Glutamatergic neuron (in vitro differentiated cells): ENCODE measurements at regions not wholly inside any gene's neighbourhood (a gene's known extent, or its start where the extent isn't known, plus 50 kb on each side); places are given as distances from the start of the nearest gene placed in this dataset.

Experiments used
- DNase-seq: peaks from one replicate; pipeline ENCODE4 v3.0.0; 2022
- H3K27ac Mint-ChIP-seq: one replicate; pipeline ENCODE4 v1.8.0; 2020; ENCODE audit warnings: mild to moderate bottlenecking, mixed read lengths, inconsistent platforms; ENCODE audit not compliant: unreplicated experiment
- H3K27me3 Mint-ChIP-seq: one replicate; pipeline ENCODE4 v1.8.0; 2020; ENCODE audit warnings: mild to moderate bottlenecking, moderate library complexity, mixed read lengths, inconsistent platforms; ENCODE audit not compliant: unreplicated experiment
- H3K36me3 Mint-ChIP-seq: one replicate; pipeline ENCODE4 v1.8.0; 2020; ENCODE audit warnings: mild to moderate bottlenecking, mixed read lengths, inconsistent platforms; ENCODE audit not compliant: unreplicated experiment
- H3K4me1 Mint-ChIP-seq: one replicate; pipeline ENCODE4 v1.8.0; 2020; ENCODE audit warnings: mild to moderate bottlenecking, low read depth, mixed read lengths, inconsistent platforms; ENCODE audit not compliant: unreplicated experiment
- H3K4me3 Mint-ChIP-seq: one replicate; pipeline ENCODE4 v1.8.0; 2020; ENCODE audit warnings: mild to moderate bottlenecking, mixed read lengths, inconsistent platforms; ENCODE audit not compliant: unreplicated experiment
- H3K9me3 Mint-ChIP-seq: one replicate; pipeline ENCODE4 v1.8.0; 2020; ENCODE audit warnings: mild to moderate bottlenecking, moderate library complexity, mixed read lengths, inconsistent platforms; ENCODE audit not compliant: unreplicated experiment
- CTCF ChIP-seq: fragments of 200-600 bp; sonication (generic); IDR thresholded peaks from one replicate; pipeline ENCODE4 v1.5.0; 2021; ENCODE audit not compliant: partially characterized antibody, unreplicated experiment

GRCh38 chr13:81283062-81283461 lies 942.1 kb upstream of the SPRY2 start:
- no peak for TF ChIP-seq CTCF
- Mint-ChIP-seq H3K36me3 (no peaks in the 10 kb centered on the region), H3K27me3 (no peaks in the 10 kb centered on the region)

GRCh38 chr13:81275666-81276258 lies 934.8 kb upstream of the SPRY2 start:
- Mint-ChIP-seq H3K36me3 (no peaks in the 10 kb centered on the region), H3K9me3 (peaks cover 1% of the 10 kb centered on the region), H3K4me1 (no peaks in the 10 kb centered on the region), H3K27me3 (no peaks in the 10 kb centered on the region), H3K27ac (no peak overlapping the region), H3K4me3 (no peak overlapping the region)
- DNase-seq = peak; percentile 17
- no peak for TF ChIP-seq CTCF

More at GRCh38 chr13:81283062-81283461, 942.1 kb upstream of the SPRY2 start:
- Mint-ChIP-seq H3K27ac (no peak overlapping the region), H3K9me3 (no peaks in the 10 kb centered on the region), H3K4me3 (no peak overlapping the region), H3K4me1 (no peaks in the 10 kb centered on the region)
- no peak for DNase-seq

GRCh38 chr13:81247711-81248110 lies 906.8 kb upstream of the SPRY2 start:
- Mint-ChIP-seq H3K27ac (no peak overlapping the region), H3K9me3 (no peaks in the 10 kb centered on the region), H3K27me3 (no peaks in the 10 kb centered on the region), H3K36me3 (no peaks in the 10 kb centered on the region), H3K4me1 (no peaks in the 10 kb centered on the region), H3K4me3 (no peak overlapping the region)
- TF ChIP-seq CTCF = no peak
- DNase-seq = no peak

GRCh38 chr13:81246556-81246955 lies 905.6 kb upstream of the SPRY2 start:
- Mint-ChIP-seq H3K36me3 (no peaks in the 10 kb centered on the region), H3K4me1 (no peaks in the 10 kb centered on the region), H3K4me3 (no peak overlapping the region), H3K27ac (no peak overlapping the region), H3K9me3 (no peaks in the 10 kb centered on the region), H3K27me3 (no peaks in the 10 kb centered on the region)
- no peak for DNase-seq
- TF ChIP-seq CTCF = no peak

- H3K27ac Mint-ChIP-seq = no peak overlapping the region
- DNase-seq = no peak
- TF ChIP-seq CTCF = no peak
- H3K4me3 Mint-ChIP-seq = no peak overlapping the region
- H3K27me3 Mint-ChIP-seq = no peaks in the 10 kb centered on the region
- H3K36me3 Mint-ChIP-seq = no peaks in the 10 kb centered on the region
- H3K9me3 Mint-ChIP-seq = no peaks in the 10 kb centered on the region
- no peaks in the 10 kb centered on the region for H3K4me1 Mint-ChIP-seq
These were observed 903.1 kb upstream of the SPRY2 start for GRCh38 chr13:81244011-81244410.
